ENCODE measurements at regions not wholly inside any gene's neighbourhood (a gene's known extent, or its start where the extent isn't known, plus 50 kb on each side); places are given as distances from the start of the nearest gene placed in this dataset.

- TF ChIP-seq ZBTB33 (IDR thresholded peaks at IDR 0.05) (no peak), RAD21 (IDR thresholded peaks at IDR 0.05; ENCODE audit: insufficient read depth, low read depth, low read length) (no peak), YBX1 (IDR thresholded peaks at IDR 0.05) (no peak), SIN3A (IDR thresholded peaks at IDR 0.05; ENCODE audit: low read depth, low read length) (no peak), SMC3 (IDR thresholded peaks at IDR 0.05; ENCODE audit: borderline replicate concordance, low read length) (no peak), ZNF217 (IDR thresholded peaks at IDR 0.05) (no peak), HCFC1 (IDR thresholded peaks at IDR 0.05; ENCODE audit: low read length) (no peak), NKRF (conservative IDR thresholded peaks at IDR 0.05) (no peak), STAT3 (IDR thresholded peaks at IDR 0.05; ENCODE audit: low read depth, low read length) (no peak), PBX3 (IDR thresholded peaks at IDR 0.05; ENCODE audit: insufficient replicate concordance, low read depth, low read length) (no peak), IRF4 (IDR thresholded peaks at IDR 0.05; ENCODE audit: low read depth, low read length) (no peak), FOS (IDR thresholded peaks at IDR 0.05; ENCODE audit: borderline replicate concordance, extremely low read depth, insufficient read length) (no peak), NFXL1 (IDR thresholded peaks at IDR 0.05; ENCODE audit: borderline replicate concordance) (no peak), TCF12 (IDR thresholded peaks at IDR 0.05; ENCODE audit: low read depth, low read length) (no peak)
Measured at GRCh38 chr4:125582302-125582701, 267.5 kb downstream of the FAT4 start (continued).
